ENCODE measurements at regions not wholly inside any gene's neighbourhood (a gene's known extent, or its start where the extent isn't known, plus 50 kb on each side); places are given as distances from the start of the nearest gene placed in this dataset.

GRCh38 chr12:124502379-124502778 lies 65.0 kb downstream of the NCOR2 start:
- DNase-seq (ENCODE audit: low read depth, low spot score) = no peak
- H3K4me1 ChIP-seq (ENCODE audit: insufficient read depth, insufficient read length) = peaks cover 37% of the 10 kb centered on the region
- H3K27me3 ChIP-seq (ENCODE audit: insufficient read depth, insufficient read length) = no peaks in the 10 kb centered on the region
- H3K4me3 ChIP-seq (ENCODE audit: insufficient read length, low read depth) = no peak overlapping the region
- H3K36me3 ChIP-seq (ENCODE audit: insufficient read depth, insufficient read length, low read length) = peaks cover 9% of the 10 kb centered on the region
- peak overlapping the region; percentile 13 for H3K9ac ChIP-seq (ENCODE audit: insufficient read length, low read depth)
- no peaks in the 10 kb centered on the region for H3K9me3 ChIP-seq (ENCODE audit: insufficient read depth, low read length)
- TF ChIP-seq SUZ12 (IDR thresholded peaks at IDR 0.05; ENCODE audit: extremely low read depth, insufficient read depth, insufficient read length) (no peak), YY1 (IDR thresholded peaks at IDR 0.05; ENCODE audit: insufficient read depth, insufficient read length) (no peak), ZNF274 (IDR thresholded peaks at IDR 0.05; ENCODE audit: low read depth, low read length) (no peak)

GRCh38 chr12:124501827-124502226 lies 65.6 kb downstream of the NCOR2 start:
- TF ChIP-seq ZNF274 (IDR thresholded peaks at IDR 0.05; ENCODE audit: low read depth, low read length) = no peak
- TF ChIP-seq YY1 (IDR thresholded peaks at IDR 0.05; ENCODE audit: insufficient read depth, insufficient read length) = no peak
- no peak for TF ChIP-seq SUZ12 (IDR thresholded peaks at IDR 0.05; ENCODE audit: extremely low read depth, insufficient read depth, insufficient read length)
- Histone ChIP-seq H3K4me1 (ENCODE audit: insufficient read depth, insufficient read length) (peaks cover 41% of the 10 kb centered on the region), H3K9me3 (ENCODE audit: insufficient read depth, low read length) (no peaks in the 10 kb centered on the region), H3K4me3 (ENCODE audit: insufficient read length, low read depth) (no peak overlapping the region), H3K27me3 (ENCODE audit: insufficient read depth, insufficient read length) (no peaks in the 10 kb centered on the region), H3K36me3 (ENCODE audit: insufficient read depth, insufficient read length, low read length) (peaks cover 3% of the 10 kb centered on the region), H3K9ac (ENCODE audit: insufficient read length, low read depth) (peak overlapping the region; percentile 13)
- DNase-seq (ENCODE audit: low read depth, low spot score) = no peak

DNA sequence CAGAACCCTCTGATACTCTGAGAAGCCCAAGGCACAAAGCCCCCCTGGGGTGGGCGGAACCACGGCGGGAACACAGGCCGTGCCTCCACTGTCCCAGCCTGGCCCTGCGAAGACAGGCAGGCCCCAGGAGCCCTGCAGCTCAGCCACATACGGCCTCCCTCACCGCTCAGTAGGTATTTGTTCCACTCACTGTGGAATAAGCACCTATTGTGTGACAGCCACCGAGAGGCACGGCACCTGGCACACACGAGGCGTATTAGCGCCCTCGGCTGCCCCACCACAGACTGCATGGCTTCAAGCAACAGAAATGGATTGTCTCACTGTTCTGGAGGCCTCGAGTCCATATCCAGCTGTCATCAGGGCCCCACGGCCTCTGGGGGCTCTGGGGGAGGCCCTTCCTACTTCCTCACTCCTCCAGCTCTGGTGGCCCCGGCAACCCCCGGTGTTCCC lies 66.3 kb downstream of the NCOR2 start:
- Histone ChIP-seq H3K9ac (ENCODE audit: insufficient read length, low read depth) (peak overlapping the region; percentile 39), H3K27me3 (ENCODE audit: insufficient read depth, insufficient read length) (no peaks in the 10 kb centered on the region), H3K9me3 (ENCODE audit: insufficient read depth, low read length) (no peaks in the 10 kb centered on the region), H3K4me1 (ENCODE audit: insufficient read depth, insufficient read length) (peaks cover 43% of the 10 kb centered on the region), H3K4me3 (ENCODE audit: insufficient read length, low read depth) (no peak overlapping the region), H3K36me3 (ENCODE audit: insufficient read depth, insufficient read length, low read length) (peaks cover 3% of the 10 kb centered on the region)
- no peak for TF ChIP-seq ZNF274 (IDR thresholded peaks at IDR 0.05; ENCODE audit: low read depth, low read length)
- TF ChIP-seq YY1 (IDR thresholded peaks at IDR 0.05; ENCODE audit: insufficient read depth, insufficient read length) = no peak
- TF ChIP-seq SUZ12 (IDR thresholded peaks at IDR 0.05; ENCODE audit: extremely low read depth, insufficient read depth, insufficient read length) = no peak
- no peak for DNase-seq (ENCODE audit: low read depth, low spot score)

DNA sequence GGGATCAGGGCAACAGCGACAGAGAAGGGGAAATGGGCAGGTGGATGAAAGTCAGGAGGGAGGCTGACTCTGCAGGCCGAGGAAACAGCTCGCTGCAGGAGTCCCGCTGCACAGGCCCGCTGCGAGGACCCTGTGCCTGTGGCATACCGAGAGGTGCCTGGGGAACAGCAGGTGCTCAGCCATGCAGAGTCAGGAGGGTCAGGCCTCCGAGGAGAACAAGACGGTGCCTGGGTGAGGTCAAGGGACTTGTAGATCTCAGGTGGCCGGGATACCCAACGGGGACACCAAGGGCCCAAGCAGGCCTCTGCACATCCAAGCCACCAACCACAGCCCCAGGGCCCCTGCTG lies 67.5 kb downstream of the NCOR2 start:
- Histone ChIP-seq H3K9me3 (ENCODE audit: insufficient read depth, low read length) (no peaks in the 10 kb centered on the region), H3K4me3 (ENCODE audit: insufficient read length, low read depth) (no peak overlapping the region), H3K36me3 (ENCODE audit: insufficient read depth, insufficient read length, low read length) (peaks cover 13% of the 10 kb centered on the region), H3K4me1 (ENCODE audit: insufficient read depth, insufficient read length) (peaks cover 45% of the 10 kb centered on the region), H3K27me3 (ENCODE audit: insufficient read depth, insufficient read length) (no peaks in the 10 kb centered on the region), H3K9ac (ENCODE audit: insufficient read length, low read depth) (peak overlapping the region; percentile 51)
- DNase-seq (ENCODE audit: low read depth, low spot score) = no peak
- TF ChIP-seq SUZ12 (IDR thresholded peaks at IDR 0.05; ENCODE audit: extremely low read depth, insufficient read depth, insufficient read length) (no peak), ZNF274 (IDR thresholded peaks at IDR 0.05; ENCODE audit: low read depth, low read length) (no peak), YY1 (IDR thresholded peaks at IDR 0.05; ENCODE audit: insufficient read depth, insufficient read length) (no peak)

- no peak for DNase-seq (ENCODE audit: low read depth, low spot score)
- no peaks in the 10 kb centered on the region for H3K27me3 ChIP-seq (ENCODE audit: insufficient read depth, insufficient read length)
- H3K9me3 ChIP-seq (ENCODE audit: insufficient read depth, low read length) = no peaks in the 10 kb centered on the region
- H3K36me3 ChIP-seq (ENCODE audit: insufficient read depth, insufficient read length, low read length) = peaks cover 19% of the 10 kb centered on the region
- peak overlapping the region; percentile 51 for H3K9ac ChIP-seq (ENCODE audit: insufficient read length, low read depth)
- peaks cover 47% of the 10 kb centered on the region for H3K4me1 ChIP-seq (ENCODE audit: insufficient read depth, insufficient read length)
- no peak overlapping the region for H3K4me3 ChIP-seq (ENCODE audit: insufficient read length, low read depth)
- no peak for TF ChIP-seq YY1 (IDR thresholded peaks at IDR 0.05; ENCODE audit: insufficient read depth, insufficient read length)
- TF ChIP-seq ZNF274 (IDR thresholded peaks at IDR 0.05; ENCODE audit: low read depth, low read length) = no peak
- TF ChIP-seq SUZ12 (IDR thresholded peaks at IDR 0.05; ENCODE audit: extremely low read depth, insufficient read depth, insufficient read length) = no peak
These were observed 68.1 kb downstream of the NCOR2 start for GRCh38 chr12:124499190-124499753.

DNA sequence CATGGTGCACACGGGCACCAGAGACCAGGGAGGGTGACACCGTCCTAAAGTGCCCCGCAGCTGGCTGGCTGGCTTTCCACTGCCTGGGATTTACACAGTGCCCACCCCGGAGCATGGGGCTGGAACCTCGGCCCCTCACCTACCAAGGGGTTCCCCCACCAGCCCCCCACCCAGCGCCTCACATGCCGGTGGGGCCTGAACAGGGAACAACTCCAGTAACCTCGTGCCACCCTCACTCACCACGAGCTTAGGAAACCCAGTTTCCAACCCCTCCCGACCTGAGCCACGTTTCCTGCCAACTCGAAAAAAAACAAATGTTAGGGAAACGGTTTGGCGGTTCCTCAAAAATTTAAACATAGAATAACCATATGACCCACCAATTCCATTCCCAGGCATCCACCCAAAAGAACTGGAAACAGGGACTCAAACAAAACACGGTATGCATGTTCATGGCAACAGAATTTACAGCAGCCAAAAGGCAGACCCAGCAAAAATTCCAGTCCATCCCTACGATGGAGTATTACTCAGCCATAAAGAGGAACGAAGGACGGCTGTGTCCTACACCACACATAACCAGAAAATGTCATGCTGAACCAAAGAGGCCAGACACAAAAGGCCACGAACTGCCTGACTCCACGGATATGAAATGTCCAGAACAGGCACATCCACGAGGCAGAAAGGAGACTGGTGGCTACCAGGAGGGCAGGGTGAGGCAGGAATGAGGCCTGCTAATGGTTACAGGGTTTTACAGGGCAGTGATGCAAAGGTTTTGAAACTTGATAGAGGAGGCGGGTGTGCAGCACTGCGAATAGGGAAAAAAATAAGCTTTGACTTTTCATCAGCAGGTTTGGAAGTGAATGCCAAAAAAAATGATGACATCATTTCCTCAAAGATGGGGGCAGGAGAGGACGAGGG lies 68.9 kb downstream of the NCOR2 start:
- Histone ChIP-seq H3K9me3 (ENCODE audit: insufficient read depth, low read length) (no peaks in the 10 kb centered on the region), H3K27me3 (ENCODE audit: insufficient read depth, insufficient read length) (no peaks in the 10 kb centered on the region), H3K9ac (ENCODE audit: insufficient read length, low read depth) (no peak overlapping the region), H3K36me3 (ENCODE audit: insufficient read depth, insufficient read length, low read length) (peaks cover 27% of the 10 kb centered on the region), H3K4me3 (ENCODE audit: insufficient read length, low read depth) (no peak overlapping the region), H3K4me1 (ENCODE audit: insufficient read depth, insufficient read length) (peaks cover 54% of the 10 kb centered on the region)
- TF ChIP-seq YY1 (IDR thresholded peaks at IDR 0.05; ENCODE audit: insufficient read depth, insufficient read length) = no peak
- TF ChIP-seq ZNF274 (IDR thresholded peaks at IDR 0.05; ENCODE audit: low read depth, low read length) = no peak
- no peak for TF ChIP-seq SUZ12 (IDR thresholded peaks at IDR 0.05; ENCODE audit: extremely low read depth, insufficient read depth, insufficient read length)
- no peak for DNase-seq (ENCODE audit: low read depth, low spot score)

DNA sequence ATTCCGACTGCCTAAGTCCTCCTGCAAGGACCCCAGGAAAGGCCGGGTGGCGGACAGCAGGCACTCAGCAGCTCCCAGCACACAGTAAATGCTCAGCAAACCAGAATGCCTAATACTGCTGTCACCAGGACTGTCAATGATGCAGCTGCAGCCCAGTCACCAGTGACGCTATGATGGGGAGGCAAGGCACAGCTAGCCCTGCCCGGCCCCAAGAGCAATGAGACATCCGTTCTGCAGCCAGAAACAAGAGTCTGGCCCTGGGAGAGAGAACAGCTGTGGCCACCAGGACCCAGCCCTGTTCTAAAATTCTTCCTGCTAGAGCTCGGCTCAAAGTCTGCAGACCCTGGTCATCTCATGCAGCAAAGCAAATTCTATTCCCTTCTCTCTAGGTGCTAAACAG lies 69.8 kb downstream of the NCOR2 start:
- Histone ChIP-seq H3K4me3 (ENCODE audit: insufficient read length, low read depth) (no peak overlapping the region), H3K9me3 (ENCODE audit: insufficient read depth, low read length) (no peaks in the 10 kb centered on the region), H3K9ac (ENCODE audit: insufficient read length, low read depth) (peak overlapping the region; percentile 52), H3K4me1 (ENCODE audit: insufficient read depth, insufficient read length) (peaks cover 51% of the 10 kb centered on the region), H3K36me3 (ENCODE audit: insufficient read depth, insufficient read length, low read length) (peaks cover 32% of the 10 kb centered on the region), H3K27me3 (ENCODE audit: insufficient read depth, insufficient read length) (no peaks in the 10 kb centered on the region)
- no peak for DNase-seq (ENCODE audit: low read depth, low spot score)
- no peak for TF ChIP-seq SUZ12 (IDR thresholded peaks at IDR 0.05; ENCODE audit: extremely low read depth, insufficient read depth, insufficient read length)
- TF ChIP-seq ZNF274 (IDR thresholded peaks at IDR 0.05; ENCODE audit: low read depth, low read length) = no peak
- TF ChIP-seq YY1 (IDR thresholded peaks at IDR 0.05; ENCODE audit: insufficient read depth, insufficient read length) = no peak
